Endothelial cell of umbilical vein (primary cell): ENCODE measurements at regions not wholly inside any gene's neighbourhood (a gene's known extent, or its start where the extent isn't known, plus 50 kb on each side); places are given as distances from the start of the nearest gene placed in this dataset.

Experiments used
- BruUV-seq: library from RNA; stranded (reverse); fragments of 400-500 nt; replicated peaks from 2 replicates; lab custom pipeline; 2021; lab: Mats Ljungman, UMichigan
- CTCF ChIA-PET: fragments of 300-600, 350-600 bp; sonication (Branson Sonifier 250); formaldehyde crosslinking; loops from one replicate; lab custom pipeline; 2021; ENCODE audit warnings: antibody characterized with exemption, inconsistent platforms; lab: Charles Lee
- POLR2A ChIA-PET: fragments of 300-600, 350-600 bp; sonication (Branson Sonifier 250); formaldehyde crosslinking; loops from one replicate; lab custom pipeline; 2021; ENCODE audit warnings: antibody characterized with exemption, inconsistent platforms; lab: Charles Lee
- DNase-seq: peaks from one replicate; pipeline ENCODE4 v3.0.0-alpha.2; 2011; ENCODE audit warnings: low read depth, low spot score
- FAIRE-seq: peaks from 2 replicates; lab custom pipeline; 2011; peaks lifted over from hg19 to GRCh38; lab: Jason Lieb, UNC
- H2AFZ ChIP-seq: 2 replicates; pipeline ENCODE4 v1.6.0; 2012; ENCODE audit warnings: low read depth, low read length, control low read depth, inconsistent platforms
- H3K27ac ChIP-seq: 2 replicates; pipeline ENCODE4 v1.5.1; 2011; ENCODE audit warnings: low read depth, mild to moderate bottlenecking, control low read depth, low read length, moderate library complexity; ENCODE audit not compliant: insufficient read depth
- H3K27me3 ChIP-seq, 2 experiments: 2 replicates each; pipeline versions ENCODE4 v1.6.0 to v1.6.1; 2011; ENCODE audit warnings: low read length in 2 of 2, mixed read lengths in 1 of 2; ENCODE audit not compliant: control insufficient read depth in 2 of 2, insufficient read depth in 2 of 2
- H3K36me3 ChIP-seq, 2 experiments: 2 replicates in 1 of 2; 3 replicates in 1 of 2; pipeline ENCODE4 v1.5.1; 2011; ENCODE audit warnings: low read length in 2 of 2, mild to moderate bottlenecking in 1 of 2, moderate library complexity in 1 of 2; ENCODE audit not compliant: control insufficient read depth in 2 of 2, insufficient read depth in 2 of 2; ENCODE audit errors: extremely low read depth in 1 of 2
- H3K4me1 ChIP-seq: 3 replicates; pipeline ENCODE4 v1.5.1; 2011; ENCODE audit warnings: mild to moderate bottlenecking, low read length; ENCODE audit not compliant: control insufficient read depth, insufficient read depth; ENCODE audit errors: extremely low read depth
- H3K4me2 ChIP-seq: 2 replicates; pipeline ENCODE4 v1.6.1; 2011; ENCODE audit warnings: low read length, control low read depth, mixed read lengths; ENCODE audit not compliant: insufficient read depth
- H3K4me3 ChIP-seq, 3 experiments: fragments of 200-600 bp in 1 of 3; sonication (generic), shearing (Covaris generic) in 1 of 3; replicated peaks in 1 of 3; 2 replicates each; pipeline ENCODE4 v1.5.1; 2011 to 2016; ENCODE audit warnings: control low read depth in 3 of 3, low read length in 3 of 3, mild to moderate bottlenecking in 2 of 3, inconsistent platforms in 1 of 3, low read depth in 1 of 3, moderate library complexity in 1 of 3; ENCODE audit not compliant: insufficient read depth in 1 of 3
- H3K79me2 ChIP-seq: 2 replicates; pipeline ENCODE4 v1.6.0; 2012; ENCODE audit warnings: low read length, inconsistent platforms; ENCODE audit not compliant: control insufficient read depth, insufficient read depth
- H3K9ac ChIP-seq: replicated peaks from 2 replicates; pipeline ENCODE3; 2011; ENCODE audit warnings: low read length, control low read depth; ENCODE audit not compliant: insufficient read depth; ENCODE audit errors: extremely low read depth
- H3K9me1 ChIP-seq: replicated peaks from 3 replicates; pipeline ENCODE4 v1.6.0; 2011; ENCODE audit warnings: mild to moderate bottlenecking, low read length; ENCODE audit not compliant: control insufficient read depth, insufficient read depth; ENCODE audit errors: extremely low read depth
- H3K9me3 ChIP-seq: replicated peaks from 2 replicates; pipeline ENCODE4 v1.5.1; 2012; ENCODE audit warnings: low read length, inconsistent platforms; ENCODE audit not compliant: control insufficient read depth, insufficient read depth
- H4K20me1 ChIP-seq: replicated peaks from 2 replicates; pipeline ENCODE3; 2011; ENCODE audit warnings: mild to moderate bottlenecking, low read length; ENCODE audit not compliant: control insufficient read depth, insufficient read depth; ENCODE audit errors: extremely low read depth
- EZH2 ChIP-seq: IDR thresholded peaks from 2 replicates; pipeline ENCODE4 v1.6.1; 2012; ENCODE audit warnings: borderline replicate concordance, low read depth, mild to moderate bottlenecking, moderate library complexity, low read length, inconsistent platforms; ENCODE audit not compliant: severe bottlenecking
- FOS ChIP-seq: IDR thresholded peaks from 2 replicates; pipeline ENCODE4 v1.6.1; 2011; ENCODE audit warnings: mild to moderate bottlenecking, low read length, moderate library complexity, borderline replicate concordance; ENCODE audit not compliant: insufficient read depth
- GATA2 ChIP-seq: IDR thresholded peaks from 2 replicates; pipeline ENCODE4 v1.7.0; 2011; ENCODE audit warnings: low read depth, mild to moderate bottlenecking, moderate library complexity, mixed read lengths, low read length; ENCODE audit not compliant: insufficient read length, insufficient read depth
- JUN ChIP-seq: IDR thresholded peaks from 2 replicates; pipeline ENCODE4 v1.6.1; 2011; ENCODE audit warnings: borderline replicate concordance, low read depth; ENCODE audit not compliant: insufficient read length, insufficient read depth
- MYC ChIP-seq: IDR thresholded peaks from one replicate; pipeline ENCODE4 v1.6.1; 2011; ENCODE audit warnings: mild to moderate bottlenecking, low read depth, low read length
- POLR2A ChIP-seq: IDR thresholded peaks from 2 replicates; pipeline ENCODE4 v1.6.1; 2012; ENCODE audit warnings: low read depth, mild to moderate bottlenecking, control low read depth, low read length
- POLR2AphosphoS5 ChIP-seq: IDR thresholded peaks from 2 replicates; pipeline ENCODE4 v1.6.1; 2012; ENCODE audit warnings: low read depth, mild to moderate bottlenecking, control low read depth, low read length, moderate library complexity; ENCODE audit not compliant: insufficient read depth
- dilution Hi-C: fragments of 300-500 bp; cut with MboI; formaldehyde crosslinking; loops from one replicate; pipeline ENCODE4 v1.15.0; 2019; ENCODE audit warnings: low sequenced_read_pairs; ENCODE audit not compliant: extremely low pct_ligation_motif_present
- intact Hi-C: fragments of 100-400 bp; cut with micrococcal nuclease; formaldehyde crosslinking; loops from one replicate; pipeline ENCODE4 v1.10.0; 2022
- TF ChIP-seq, protein P1 (sequence below), 2 donors: IDR thresholded peaks; 1 replicate in 1 of 2; 2 replicates in 1 of 2; pipeline ENCODE4 v1.5.1; 2011; ENCODE audit warnings: low read length in 2 of 2, mild to moderate bottlenecking in 2 of 2, moderate library complexity in 2 of 2, control low read depth in 1 of 2, inconsistent platforms in 1 of 2, low read depth in 1 of 2; ENCODE audit not compliant: insufficient read depth in 1 of 2; ENCODE audit errors: extremely low read depth in 1 of 2
- TF ChIP-seq, protein P2 (sequence below): IDR thresholded peaks from 2 replicates; pipeline ENCODE4 v1.6.1; 2011; ENCODE audit not compliant: insufficient read depth, insufficient read length

DNA sequence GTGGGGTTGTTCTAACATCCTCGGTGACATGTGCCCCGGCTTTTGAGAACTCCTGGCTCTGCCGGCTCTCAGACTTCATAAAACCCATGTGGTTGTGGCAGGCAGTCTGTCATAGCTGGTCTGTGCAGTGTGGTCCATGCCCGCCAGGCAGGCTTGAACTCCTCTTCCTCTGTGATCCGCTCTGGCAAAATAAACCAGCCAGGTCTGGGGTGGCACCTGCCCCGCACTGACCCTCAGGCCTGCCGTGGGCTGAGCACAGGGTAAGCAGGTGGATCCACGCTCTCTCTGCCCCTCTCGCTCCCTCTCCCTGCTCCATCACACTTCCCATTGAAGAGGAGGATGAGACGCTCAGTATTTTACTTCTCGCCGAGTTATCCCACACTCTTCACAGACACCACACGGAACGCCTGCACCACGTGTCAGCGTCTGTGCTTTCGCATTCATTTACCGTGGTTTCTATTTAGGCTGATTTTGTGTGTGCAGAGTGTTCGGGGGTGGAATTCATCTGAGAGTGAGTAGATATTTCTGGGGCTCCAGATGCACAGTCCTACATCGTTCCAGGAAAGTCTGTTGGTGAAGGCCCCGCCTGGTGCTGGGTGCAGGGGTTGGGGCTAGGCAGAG, 56.4 kb downstream of the RTP5 start:
- no peak for DNase-seq
- intact Hi-C loops: no loop called here
- no peaks in the 10 kb centered on the region for H3K79me2 ChIP-seq
- dilution Hi-C loops: no loop called here
- H4K20me1 ChIP-seq: no peaks in the 10 kb centered on the region
- no peaks in the 10 kb centered on the region for H3K9me1 ChIP-seq
- no peak overlapping the region for H3K27ac ChIP-seq
- POLR2A ChIA-PET: no interaction called here
- no peaks in the 10 kb centered on the region for H3K4me1 ChIP-seq
- H3K4me2 ChIP-seq: no peak overlapping the region
- CTCF ChIA-PET: no interaction called here
- no peak overlapping the region for H3K9ac ChIP-seq
- H3K36me3 ChIP-seq: no peaks in the 10 kb centered on the region
- H3K27me3 ChIP-seq: no peaks in the 10 kb centered on the region
- FAIRE-seq: no peak
- no peak overlapping the region for H2AFZ ChIP-seq
- TF ChIP-seq, protein P1, sequence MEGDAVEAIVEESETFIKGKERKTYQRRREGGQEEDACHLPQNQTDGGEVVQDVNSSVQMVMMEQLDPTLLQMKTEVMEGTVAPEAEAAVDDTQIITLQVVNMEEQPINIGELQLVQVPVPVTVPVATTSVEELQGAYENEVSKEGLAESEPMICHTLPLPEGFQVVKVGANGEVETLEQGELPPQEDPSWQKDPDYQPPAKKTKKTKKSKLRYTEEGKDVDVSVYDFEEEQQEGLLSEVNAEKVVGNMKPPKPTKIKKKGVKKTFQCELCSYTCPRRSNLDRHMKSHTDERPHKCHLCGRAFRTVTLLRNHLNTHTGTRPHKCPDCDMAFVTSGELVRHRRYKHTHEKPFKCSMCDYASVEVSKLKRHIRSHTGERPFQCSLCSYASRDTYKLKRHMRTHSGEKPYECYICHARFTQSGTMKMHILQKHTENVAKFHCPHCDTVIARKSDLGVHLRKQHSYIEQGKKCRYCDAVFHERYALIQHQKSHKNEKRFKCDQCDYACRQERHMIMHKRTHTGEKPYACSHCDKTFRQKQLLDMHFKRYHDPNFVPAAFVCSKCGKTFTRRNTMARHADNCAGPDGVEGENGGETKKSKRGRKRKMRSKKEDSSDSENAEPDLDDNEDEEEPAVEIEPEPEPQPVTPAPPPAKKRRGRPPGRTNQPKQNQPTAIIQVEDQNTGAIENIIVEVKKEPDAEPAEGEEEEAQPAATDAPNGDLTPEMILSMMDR (IDR thresholded peaks at IDR 0.05; ENCODE audit: extremely low read depth in 1 of 2, insufficient read depth in 1 of 2, low read depth in 1 of 2, low read length in 2 of 2): no peak
- TF ChIP-seq POLR2AphosphoS5: no peak
- no peak for TF ChIP-seq MYC
- no peak for TF ChIP-seq FOS
- TF ChIP-seq POLR2A: no peak
- no peak for TF ChIP-seq GATA2
- TF ChIP-seq EZH2: no peak
- TF ChIP-seq JUN: no peak
- TF ChIP-seq, protein P2, sequence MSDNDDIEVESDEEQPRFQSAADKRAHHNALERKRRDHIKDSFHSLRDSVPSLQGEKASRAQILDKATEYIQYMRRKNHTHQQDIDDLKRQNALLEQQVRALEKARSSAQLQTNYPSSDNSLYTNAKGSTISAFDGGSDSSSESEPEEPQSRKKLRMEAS: no peak
- no peaks in the 10 kb centered on the region for H3K9me3 ChIP-seq
- no TSS peak for BruUV-seq
- H3K4me3 ChIP-seq: no peak overlapping the region
